Endothelial cell of umbilical vein (primary cell): ENCODE measurements at regions not wholly inside any gene's neighbourhood (a gene's known extent, or its start where the extent isn't known, plus 50 kb on each side); places are given as distances from the start of the nearest gene placed in this dataset.

Source experiments
- BruUV-seq: library from RNA; stranded (reverse); fragments of 400-500 nt; replicated peaks from 2 replicates; lab custom pipeline; 2021; lab: Mats Ljungman, UMichigan
- CTCF ChIA-PET: fragments of 300-600, 350-600 bp; sonication (Branson Sonifier 250); formaldehyde crosslinking; loops from one replicate; lab custom pipeline; 2021; ENCODE audit warnings: antibody characterized with exemption, inconsistent platforms; lab: Charles Lee
- POLR2A ChIA-PET: fragments of 300-600, 350-600 bp; sonication (Branson Sonifier 250); formaldehyde crosslinking; loops from one replicate; lab custom pipeline; 2021; ENCODE audit warnings: antibody characterized with exemption, inconsistent platforms; lab: Charles Lee
- DNase-seq: peaks from one replicate; pipeline ENCODE4 v3.0.0-alpha.2; 2011; ENCODE audit warnings: low read depth, low spot score
- FAIRE-seq: peaks from 2 replicates; lab custom pipeline; 2011; peaks lifted over from hg19 to GRCh38; lab: Jason Lieb, UNC
- H2AFZ ChIP-seq: 2 replicates; pipeline ENCODE4 v1.6.0; 2012; ENCODE audit warnings: low read depth, low read length, control low read depth, inconsistent platforms
- H3K27ac ChIP-seq: 2 replicates; pipeline ENCODE4 v1.5.1; 2011; ENCODE audit warnings: low read depth, mild to moderate bottlenecking, control low read depth, low read length, moderate library complexity; ENCODE audit not compliant: insufficient read depth
- H3K27me3 ChIP-seq, 2 experiments: 2 replicates each; pipeline versions ENCODE4 v1.6.0 to v1.6.1; 2011; ENCODE audit warnings: low read length in 2 of 2, mixed read lengths in 1 of 2; ENCODE audit not compliant: control insufficient read depth in 2 of 2, insufficient read depth in 2 of 2
- H3K36me3 ChIP-seq, 2 experiments: 2 replicates in 1 of 2; 3 replicates in 1 of 2; pipeline ENCODE4 v1.5.1; 2011; ENCODE audit warnings: low read length in 2 of 2, mild to moderate bottlenecking in 1 of 2, moderate library complexity in 1 of 2; ENCODE audit not compliant: control insufficient read depth in 2 of 2, insufficient read depth in 2 of 2; ENCODE audit errors: extremely low read depth in 1 of 2
- H3K4me1 ChIP-seq: 3 replicates; pipeline ENCODE4 v1.5.1; 2011; ENCODE audit warnings: mild to moderate bottlenecking, low read length; ENCODE audit not compliant: control insufficient read depth, insufficient read depth; ENCODE audit errors: extremely low read depth
- H3K4me2 ChIP-seq: 2 replicates; pipeline ENCODE4 v1.6.1; 2011; ENCODE audit warnings: low read length, control low read depth, mixed read lengths; ENCODE audit not compliant: insufficient read depth
- H3K4me3 ChIP-seq, 3 experiments: fragments of 200-600 bp in 1 of 3; sonication (generic), shearing (Covaris generic) in 1 of 3; replicated peaks in 1 of 3; 2 replicates each; pipeline ENCODE4 v1.5.1; 2011 to 2016; ENCODE audit warnings: control low read depth in 3 of 3, low read length in 3 of 3, mild to moderate bottlenecking in 2 of 3, inconsistent platforms in 1 of 3, low read depth in 1 of 3, moderate library complexity in 1 of 3; ENCODE audit not compliant: insufficient read depth in 1 of 3
- H3K79me2 ChIP-seq: 2 replicates; pipeline ENCODE4 v1.6.0; 2012; ENCODE audit warnings: low read length, inconsistent platforms; ENCODE audit not compliant: control insufficient read depth, insufficient read depth
- H3K9ac ChIP-seq: replicated peaks from 2 replicates; pipeline ENCODE3; 2011; ENCODE audit warnings: low read length, control low read depth; ENCODE audit not compliant: insufficient read depth; ENCODE audit errors: extremely low read depth
- H3K9me1 ChIP-seq: replicated peaks from 3 replicates; pipeline ENCODE4 v1.6.0; 2011; ENCODE audit warnings: mild to moderate bottlenecking, low read length; ENCODE audit not compliant: control insufficient read depth, insufficient read depth; ENCODE audit errors: extremely low read depth
- H3K9me3 ChIP-seq: replicated peaks from 2 replicates; pipeline ENCODE4 v1.5.1; 2012; ENCODE audit warnings: low read length, inconsistent platforms; ENCODE audit not compliant: control insufficient read depth, insufficient read depth
- H4K20me1 ChIP-seq: replicated peaks from 2 replicates; pipeline ENCODE3; 2011; ENCODE audit warnings: mild to moderate bottlenecking, low read length; ENCODE audit not compliant: control insufficient read depth, insufficient read depth; ENCODE audit errors: extremely low read depth
- EZH2 ChIP-seq: IDR thresholded peaks from 2 replicates; pipeline ENCODE4 v1.6.1; 2012; ENCODE audit warnings: borderline replicate concordance, low read depth, mild to moderate bottlenecking, moderate library complexity, low read length, inconsistent platforms; ENCODE audit not compliant: severe bottlenecking
- FOS ChIP-seq: IDR thresholded peaks from 2 replicates; pipeline ENCODE4 v1.6.1; 2011; ENCODE audit warnings: mild to moderate bottlenecking, low read length, moderate library complexity, borderline replicate concordance; ENCODE audit not compliant: insufficient read depth
- GATA2 ChIP-seq: IDR thresholded peaks from 2 replicates; pipeline ENCODE4 v1.7.0; 2011; ENCODE audit warnings: low read depth, mild to moderate bottlenecking, moderate library complexity, mixed read lengths, low read length; ENCODE audit not compliant: insufficient read length, insufficient read depth
- JUN ChIP-seq: IDR thresholded peaks from 2 replicates; pipeline ENCODE4 v1.6.1; 2011; ENCODE audit warnings: borderline replicate concordance, low read depth; ENCODE audit not compliant: insufficient read length, insufficient read depth
- MYC ChIP-seq: IDR thresholded peaks from one replicate; pipeline ENCODE4 v1.6.1; 2011; ENCODE audit warnings: mild to moderate bottlenecking, low read depth, low read length
- POLR2A ChIP-seq: IDR thresholded peaks from 2 replicates; pipeline ENCODE4 v1.6.1; 2012; ENCODE audit warnings: low read depth, mild to moderate bottlenecking, control low read depth, low read length
- POLR2AphosphoS5 ChIP-seq: IDR thresholded peaks from 2 replicates; pipeline ENCODE4 v1.6.1; 2012; ENCODE audit warnings: low read depth, mild to moderate bottlenecking, control low read depth, low read length, moderate library complexity; ENCODE audit not compliant: insufficient read depth
- dilution Hi-C: fragments of 300-500 bp; cut with MboI; formaldehyde crosslinking; loops from one replicate; pipeline ENCODE4 v1.15.0; 2019; ENCODE audit warnings: low sequenced_read_pairs; ENCODE audit not compliant: extremely low pct_ligation_motif_present
- intact Hi-C: fragments of 100-400 bp; cut with micrococcal nuclease; formaldehyde crosslinking; loops from one replicate; pipeline ENCODE4 v1.10.0; 2022
- TF ChIP-seq, protein P1 (sequence below), 2 donors: IDR thresholded peaks; 1 replicate in 1 of 2; 2 replicates in 1 of 2; pipeline ENCODE4 v1.5.1; 2011; ENCODE audit warnings: low read length in 2 of 2, mild to moderate bottlenecking in 2 of 2, moderate library complexity in 2 of 2, control low read depth in 1 of 2, inconsistent platforms in 1 of 2, low read depth in 1 of 2; ENCODE audit not compliant: insufficient read depth in 1 of 2; ENCODE audit errors: extremely low read depth in 1 of 2
- TF ChIP-seq, protein P2 (sequence below): IDR thresholded peaks from 2 replicates; pipeline ENCODE4 v1.6.1; 2011; ENCODE audit not compliant: insufficient read depth, insufficient read length

DNA sequence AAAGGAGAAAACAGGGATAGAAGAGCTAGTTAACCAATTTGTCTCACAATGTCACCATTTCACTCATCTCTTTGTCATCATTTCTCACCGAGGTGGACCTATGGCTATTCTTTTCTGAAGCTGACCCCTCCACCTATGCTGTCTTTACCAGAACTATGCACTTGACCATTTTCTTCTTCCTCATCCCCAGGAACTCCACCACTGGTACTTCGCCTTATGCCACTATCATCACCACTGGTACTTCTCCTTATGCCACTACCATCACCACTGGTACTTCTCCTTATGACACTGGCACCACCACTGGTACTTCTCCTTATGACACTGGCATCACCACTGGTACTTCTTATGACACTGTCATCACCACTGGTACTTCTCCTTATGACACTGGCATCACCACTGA is 745.8 kb upstream of the CHAC2 start:
- Histone ChIP-seq H3K4me3 (no peak overlapping the region), H3K9ac (no peak overlapping the region), H3K9me1 (no peaks in the 10 kb centered on the region), H3K27me3 (no peaks in the 10 kb centered on the region), H3K4me1 (no peaks in the 10 kb centered on the region), H3K4me2 (no peak overlapping the region), H3K27ac (no peak overlapping the region), H3K79me2 (no peaks in the 10 kb centered on the region), H2AFZ (no peak overlapping the region), H4K20me1 (no peaks in the 10 kb centered on the region), H3K9me3 (no peaks in the 10 kb centered on the region), H3K36me3 (no peaks in the 10 kb centered on the region)
- DNase-seq, result no peak
- ChIA-PET POLR2A (no interaction called here), CTCF (no interaction called here)
- dilution Hi-C loops (no loop called here), intact Hi-C loops (no loop called here)
- no TSS peak for BruUV-seq
- TF ChIP-seq MYC (no peak), POLR2A (no peak), POLR2AphosphoS5 (no peak), GATA2 (no peak), EZH2 (no peak), FOS (no peak), JUN (no peak)
- TF ChIP-seq, protein P1, sequence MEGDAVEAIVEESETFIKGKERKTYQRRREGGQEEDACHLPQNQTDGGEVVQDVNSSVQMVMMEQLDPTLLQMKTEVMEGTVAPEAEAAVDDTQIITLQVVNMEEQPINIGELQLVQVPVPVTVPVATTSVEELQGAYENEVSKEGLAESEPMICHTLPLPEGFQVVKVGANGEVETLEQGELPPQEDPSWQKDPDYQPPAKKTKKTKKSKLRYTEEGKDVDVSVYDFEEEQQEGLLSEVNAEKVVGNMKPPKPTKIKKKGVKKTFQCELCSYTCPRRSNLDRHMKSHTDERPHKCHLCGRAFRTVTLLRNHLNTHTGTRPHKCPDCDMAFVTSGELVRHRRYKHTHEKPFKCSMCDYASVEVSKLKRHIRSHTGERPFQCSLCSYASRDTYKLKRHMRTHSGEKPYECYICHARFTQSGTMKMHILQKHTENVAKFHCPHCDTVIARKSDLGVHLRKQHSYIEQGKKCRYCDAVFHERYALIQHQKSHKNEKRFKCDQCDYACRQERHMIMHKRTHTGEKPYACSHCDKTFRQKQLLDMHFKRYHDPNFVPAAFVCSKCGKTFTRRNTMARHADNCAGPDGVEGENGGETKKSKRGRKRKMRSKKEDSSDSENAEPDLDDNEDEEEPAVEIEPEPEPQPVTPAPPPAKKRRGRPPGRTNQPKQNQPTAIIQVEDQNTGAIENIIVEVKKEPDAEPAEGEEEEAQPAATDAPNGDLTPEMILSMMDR (IDR thresholded peaks at IDR 0.05; ENCODE audit: extremely low read depth in 1 of 2, insufficient read depth in 1 of 2, low read depth in 1 of 2, low read length in 2 of 2), result no peak
- TF ChIP-seq, protein P2, sequence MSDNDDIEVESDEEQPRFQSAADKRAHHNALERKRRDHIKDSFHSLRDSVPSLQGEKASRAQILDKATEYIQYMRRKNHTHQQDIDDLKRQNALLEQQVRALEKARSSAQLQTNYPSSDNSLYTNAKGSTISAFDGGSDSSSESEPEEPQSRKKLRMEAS, result no peak
- no peak for FAIRE-seq
